ENCODE measurements at regions not wholly inside any gene's neighbourhood (a gene's known extent, or its start where the extent isn't known, plus 50 kb on each side); places are given as distances from the start of the nearest gene placed in this dataset.

DNA sequence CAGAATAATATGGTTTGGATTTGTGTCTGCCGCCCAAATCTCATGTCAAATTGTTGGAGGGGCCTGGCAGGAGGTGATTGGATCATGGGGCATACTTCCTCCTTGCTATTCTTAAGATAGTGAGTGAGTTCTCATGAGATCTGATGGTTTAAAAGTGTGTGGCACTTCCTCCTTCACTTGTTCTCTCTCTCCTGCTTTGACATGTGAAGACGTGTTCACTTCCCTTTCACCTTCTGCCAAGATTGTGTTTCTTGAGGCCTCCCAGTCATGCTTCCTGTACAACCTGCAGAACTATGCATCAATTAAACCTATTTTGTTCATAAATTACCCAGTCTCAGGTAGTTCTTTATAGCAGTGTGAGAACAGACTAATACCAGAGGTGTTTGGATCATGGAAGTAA is 325.7 kb upstream of the GIMD1 start:
- TF ChIP-seq EZH2phosphoT487 (IDR thresholded peaks at IDR 0.05) (no peak), CTCF (IDR thresholded peaks at IDR 0.05) (no peak), EZH2 (IDR thresholded peaks at IDR 0.05) (no peak)
- H3K9me3 ChIP-seq (ENCODE audit: low read depth): no peaks in the 10 kb centered on the region
- no peaks in the 10 kb centered on the region for H3K27me3 ChIP-seq
- H3K36me3 ChIP-seq: no peaks in the 10 kb centered on the region
- H3K36me3 Mint-ChIP-seq: no peaks in the 10 kb centered on the region
- H3F3A ChIP-seq (ENCODE audit: low read depth): no peaks in the 10 kb centered on the region
- H3K27me3 Mint-ChIP-seq (ENCODE audit: insufficient read depth, low read depth): no peaks in the 10 kb centered on the region
- H3K4me1 ChIP-seq: no peaks in the 10 kb centered on the region
- no peak overlapping the region for H3K27ac ChIP-seq
- no peak overlapping the region for H3K27ac Mint-ChIP-seq
- H3K79me2 ChIP-seq (ENCODE audit: low read depth): no peaks in the 10 kb centered on the region
- no peak overlapping the region for H3K9ac ChIP-seq
- no peak overlapping the region for H2AFZ ChIP-seq (replicated peaks)
- no peak overlapping the region for H3K4me3 ChIP-seq
- DNase-seq (ENCODE audit: low spot score): no peak
- no peaks in the 10 kb centered on the region for H3K9me3 Mint-ChIP-seq
- H4K20me1 ChIP-seq (ENCODE audit: low read depth): no peaks in the 10 kb centered on the region
- no peak overlapping the region for H3K4me3 Mint-ChIP-seq
- H3K4me1 Mint-ChIP-seq: no peaks in the 10 kb centered on the region
- no peak overlapping the region for H3K4me2 ChIP-seq

- Histone ChIP-seq H3K36me3 (no peaks in the 10 kb centered on the region), H3K9me3 (ENCODE audit: low read depth) (no peaks in the 10 kb centered on the region), H3F3A (ENCODE audit: low read depth) (no peaks in the 10 kb centered on the region), H2AFZ (replicated peaks) (no peak overlapping the region), H3K9ac (no peak overlapping the region), H4K20me1 (ENCODE audit: low read depth) (no peaks in the 10 kb centered on the region), H3K4me3 (no peak overlapping the region), H3K79me2 (ENCODE audit: low read depth) (no peaks in the 10 kb centered on the region), H3K4me1 (no peaks in the 10 kb centered on the region), H3K4me2 (no peak overlapping the region), H3K27ac (no peak overlapping the region), H3K27me3 (no peaks in the 10 kb centered on the region)
- Mint-ChIP-seq H3K9me3 (no peaks in the 10 kb centered on the region), H3K27ac (no peak overlapping the region), H3K36me3 (no peaks in the 10 kb centered on the region), H3K4me1 (no peaks in the 10 kb centered on the region), H3K4me3 (no peak overlapping the region), H3K27me3 (ENCODE audit: insufficient read depth, low read depth) (no peaks in the 10 kb centered on the region)
- TF ChIP-seq CTCF (IDR thresholded peaks at IDR 0.05) (peak; percentile 41), EZH2phosphoT487 (IDR thresholded peaks at IDR 0.05) (no peak), EZH2 (IDR thresholded peaks at IDR 0.05) (no peak)
- DNase-seq (ENCODE audit: low spot score): peak; percentile 20
Observed at GRCh38 chr4:106691749-106692148, 323.2 kb upstream of the GIMD1 start.

DNA sequence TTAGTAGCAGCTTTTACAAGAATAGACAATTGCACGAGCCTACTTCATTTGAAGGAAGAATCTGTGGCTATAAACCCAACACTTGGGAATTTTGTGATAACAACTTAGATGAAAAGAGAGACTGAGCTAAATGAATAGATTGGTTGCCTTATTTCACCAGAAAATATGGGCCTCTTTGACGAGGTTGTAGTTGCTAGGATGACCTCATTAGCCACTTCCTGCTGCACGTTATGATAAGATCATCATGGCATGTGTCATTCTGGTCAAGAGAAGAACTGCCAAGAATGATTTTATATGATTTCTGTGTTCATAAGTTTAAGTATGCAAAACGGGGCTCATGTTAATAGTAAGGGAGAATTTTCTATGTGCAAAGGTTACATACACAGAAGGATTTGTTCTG is 321.9 kb upstream of the GIMD1 start:
- no peaks in the 10 kb centered on the region for H3K4me1 Mint-ChIP-seq
- no peaks in the 10 kb centered on the region for H3K79me2 ChIP-seq (ENCODE audit: low read depth)
- H3K4me3 Mint-ChIP-seq: no peak overlapping the region
- H3K9me3 Mint-ChIP-seq: no peaks in the 10 kb centered on the region
- no peaks in the 10 kb centered on the region for H3K27me3 Mint-ChIP-seq (ENCODE audit: insufficient read depth, low read depth)
- H2AFZ ChIP-seq (replicated peaks): no peak overlapping the region
- no peak for TF ChIP-seq CTCF (IDR thresholded peaks at IDR 0.05)
- no peak for TF ChIP-seq EZH2 (IDR thresholded peaks at IDR 0.05)
- TF ChIP-seq EZH2phosphoT487 (IDR thresholded peaks at IDR 0.05): no peak
- no peak for DNase-seq (ENCODE audit: low spot score)
- H3K36me3 ChIP-seq: no peaks in the 10 kb centered on the region
- H3K27me3 ChIP-seq: no peaks in the 10 kb centered on the region
- no peak overlapping the region for H3K27ac Mint-ChIP-seq
- no peaks in the 10 kb centered on the region for H3K36me3 Mint-ChIP-seq
- no peaks in the 10 kb centered on the region for H3F3A ChIP-seq (ENCODE audit: low read depth)
- no peak overlapping the region for H3K9ac ChIP-seq
- H3K27ac ChIP-seq: no peak overlapping the region
- H3K4me3 ChIP-seq: no peak overlapping the region
- H3K4me2 ChIP-seq: no peak overlapping the region
- H3K4me1 ChIP-seq: no peaks in the 10 kb centered on the region
- no peaks in the 10 kb centered on the region for H4K20me1 ChIP-seq (ENCODE audit: low read depth)
- H3K9me3 ChIP-seq (ENCODE audit: low read depth): no peaks in the 10 kb centered on the region

- DNase-seq (ENCODE audit: low spot score): no peak
- Histone ChIP-seq H3K9me3 (ENCODE audit: low read depth) (no peaks in the 10 kb centered on the region), H3K4me2 (no peak overlapping the region), H3K4me1 (no peaks in the 10 kb centered on the region), H3F3A (ENCODE audit: low read depth) (no peaks in the 10 kb centered on the region), H2AFZ (replicated peaks) (no peak overlapping the region), H3K4me3 (no peak overlapping the region), H3K27me3 (no peaks in the 10 kb centered on the region), H3K9ac (no peak overlapping the region), H3K27ac (no peak overlapping the region), H4K20me1 (ENCODE audit: low read depth) (no peaks in the 10 kb centered on the region), H3K36me3 (no peaks in the 10 kb centered on the region), H3K79me2 (ENCODE audit: low read depth) (no peaks in the 10 kb centered on the region)
- no peak overlapping the region for H3K27ac Mint-ChIP-seq
- no peak overlapping the region for H3K4me3 Mint-ChIP-seq
- H3K4me1 Mint-ChIP-seq: no peaks in the 10 kb centered on the region
- TF ChIP-seq EZH2phosphoT487 (IDR thresholded peaks at IDR 0.05): no peak
- H3K9me3 Mint-ChIP-seq: peaks cover under 1% of the 10 kb centered on the region
- H3K27me3 Mint-ChIP-seq (ENCODE audit: insufficient read depth, low read depth): no peaks in the 10 kb centered on the region
- no peaks in the 10 kb centered on the region for H3K36me3 Mint-ChIP-seq
Observed at GRCh38 chr4:106687026-106687425, 318.4 kb upstream of the GIMD1 start.

Data from neural progenitor cell (in vitro differentiated cells).